ENCODE measurements at regions not wholly inside any gene's neighbourhood (a gene's known extent, or its start where the extent isn't known, plus 50 kb on each side); places are given as distances from the start of the nearest gene placed in this dataset.

- TF ChIP-seq POLR2AphosphoS5 (IDR thresholded peaks at IDR 0.05; ENCODE audit: low read depth) (no peak), CTCF (conservative IDR thresholded peaks at IDR 0.05; ENCODE audit: low read depth in 2 of 2) (peak; percentile 50 to 61)
Observed at GRCh38 chr11:97454988-97455387, 1065.2 kb downstream of the JRKL start.

All from GM23338 (cell line).